Neural crest cell (in vitro differentiated cells): ENCODE measurements at regions not wholly inside any gene's neighbourhood (a gene's known extent, or its start where the extent isn't known, plus 50 kb on each side); places are given as distances from the start of the nearest gene placed in this dataset.

Source experiments
- DNase-seq: peaks from one replicate; pipeline ENCODE4 v3.0.0; 2021; ENCODE audit warnings: low read depth, mixed read lengths, low spot score
- H3K27ac Mint-ChIP-seq: one replicate; pipeline ENCODE4 v1.8.0; 2021; ENCODE audit warnings: mild to moderate bottlenecking, mixed read lengths; ENCODE audit not compliant: unreplicated experiment
- H3K27me3 Mint-ChIP-seq: 2 replicates; pipeline ENCODE4 v1.8.0; 2021; ENCODE audit warnings: low read depth, mild to moderate bottlenecking, mixed read lengths
- H3K36me3 Mint-ChIP-seq: 2 replicates; pipeline ENCODE4 v1.8.0; 2021; ENCODE audit warnings: low read depth, mild to moderate bottlenecking, mixed read lengths
- H3K4me1 Mint-ChIP-seq: 2 replicates; pipeline ENCODE4 v1.8.0; 2021; ENCODE audit warnings: mixed read lengths
- H3K4me3 Mint-ChIP-seq: one replicate; pipeline ENCODE4 v1.8.0; 2021; ENCODE audit warnings: mild to moderate bottlenecking, mixed read lengths
- H3K9me3 Mint-ChIP-seq: 2 replicates; pipeline ENCODE4 v1.8.0; 2021; ENCODE audit warnings: mixed read lengths
- CTCF ChIP-seq: fragments of 200-600 bp; sonication (generic); conservative IDR thresholded peaks from 2 replicates; pipeline ENCODE4 v1.5.0; 2021; ENCODE audit warnings: antibody characterized with exemption, mild to moderate bottlenecking

GRCh38 chr19:31148671-31149070 is 200.6 kb downstream of the TSHZ3 start:
- H3K4me1 Mint-ChIP-seq: no peaks in the 10 kb centered on the region

GRCh38 chr19:31147234-31147633 is 202.0 kb downstream of the TSHZ3 start:
- Mint-ChIP-seq H3K4me3 (no peak overlapping the region), H3K27me3 (no peaks in the 10 kb centered on the region), H3K4me1 (no peaks in the 10 kb centered on the region), H3K9me3 (no peaks in the 10 kb centered on the region), H3K36me3 (no peaks in the 10 kb centered on the region), H3K27ac (no peak overlapping the region)
- no peak for TF ChIP-seq CTCF
- DNase-seq: no peak

More at GRCh38 chr19:31148671-31149070, 200.6 kb downstream of the TSHZ3 start:
- no peak overlapping the region for H3K4me3 Mint-ChIP-seq
- H3K27me3 Mint-ChIP-seq: no peaks in the 10 kb centered on the region
- no peak for DNase-seq
- H3K27ac Mint-ChIP-seq: no peak overlapping the region
- no peaks in the 10 kb centered on the region for H3K9me3 Mint-ChIP-seq
- TF ChIP-seq CTCF: no peak
- no peaks in the 10 kb centered on the region for H3K36me3 Mint-ChIP-seq

GRCh38 chr19:31146546-31147183 is 202.6 kb downstream of the TSHZ3 start:
- no peaks in the 10 kb centered on the region for H3K36me3 Mint-ChIP-seq
- no peak overlapping the region for H3K27ac Mint-ChIP-seq
- H3K27me3 Mint-ChIP-seq: no peaks in the 10 kb centered on the region
- DNase-seq: no peak
- H3K4me1 Mint-ChIP-seq: no peaks in the 10 kb centered on the region
- peaks cover 1% of the 10 kb centered on the region for H3K9me3 Mint-ChIP-seq
- no peak overlapping the region for H3K4me3 Mint-ChIP-seq
- TF ChIP-seq CTCF: no peak

- TF ChIP-seq CTCF: no peak
- Mint-ChIP-seq H3K9me3 (peaks cover 3% of the 10 kb centered on the region), H3K4me3 (no peak overlapping the region), H3K27me3 (no peaks in the 10 kb centered on the region), H3K27ac (no peak overlapping the region), H3K36me3 (no peaks in the 10 kb centered on the region), H3K4me1 (no peaks in the 10 kb centered on the region)
- DNase-seq: no peak
These were observed 203.2 kb downstream of the TSHZ3 start for GRCh38 chr19:31146015-31146414.

- H3K4me1 Mint-ChIP-seq: no peaks in the 10 kb centered on the region
- H3K4me3 Mint-ChIP-seq: no peak overlapping the region
- no peak for TF ChIP-seq CTCF
- peaks cover 3% of the 10 kb centered on the region for H3K9me3 Mint-ChIP-seq
- no peak overlapping the region for H3K27ac Mint-ChIP-seq
- no peak for DNase-seq
- no peaks in the 10 kb centered on the region for H3K36me3 Mint-ChIP-seq
- no peaks in the 10 kb centered on the region for H3K27me3 Mint-ChIP-seq
These were observed 204.2 kb downstream of the TSHZ3 start for GRCh38 chr19:31145007-31145406.
